Common myeloid progenitor, CD34-positive (primary cell): ENCODE measurements at regions not wholly inside any gene's neighbourhood (a gene's known extent, or its start where the extent isn't known, plus 50 kb on each side); places are given as distances from the start of the nearest gene placed in this dataset.

Source experiments
- CTCF ChIA-PET: fragments of 350-600 bp; sonication (Branson Sonifier 250); formaldehyde crosslinking; loops from one replicate; lab custom pipeline; 2021; ENCODE audit warnings: antibody characterized with exemption; lab: Charles Lee
- POLR2A ChIA-PET: fragments of 350-600 bp; sonication (Branson Sonifier 250); formaldehyde crosslinking; loops from one replicate; lab custom pipeline; 2021; ENCODE audit warnings: antibody characterized with exemption; lab: Charles Lee
- DNase-seq, 3 donors: peaks; one replicate each; pipeline versions ENCODE4 v3.0.0 to v3.0.0-alpha.2; 2013
- H3K27ac ChIP-seq, 2 experiments: 1 replicate in 1 of 2; 2 replicates in 1 of 2; pipeline ENCODE4 v1.7.0; 2013; ENCODE audit warnings: inconsistent platforms in 2 of 2, low read length in 2 of 2, mild to moderate bottlenecking in 2 of 2, low read depth in 1 of 2, moderate library complexity in 1 of 2; ENCODE audit not compliant: severe bottlenecking in 2 of 2, insufficient read depth in 1 of 2, poor library complexity in 1 of 2
- H3K27me3 ChIP-seq, 5 experiments: replicated peaks in 2 of 5; 1 replicate in 3 of 5; 2 replicates in 2 of 5; pipeline versions ENCODE4 v1.6.1 to v1.7.0; 2013; ENCODE audit warnings: low read length in 4 of 5, mild to moderate bottlenecking in 2 of 5, moderate library complexity in 2 of 5, inconsistent platforms in 1 of 5; ENCODE audit not compliant: insufficient read depth in 5 of 5, control insufficient read depth in 4 of 5
- H3K36me3 ChIP-seq, 4 experiments: 1 replicate in 2 of 4; 2 replicates in 2 of 4; pipeline versions ENCODE4 v1.6.1 to v1.7.0; 2013; ENCODE audit warnings: low read length in 3 of 4, control low read depth in 1 of 4, mild to moderate bottlenecking in 1 of 4; ENCODE audit not compliant: control insufficient read depth in 4 of 4, insufficient read depth in 4 of 4
- H3K4me1 ChIP-seq, 4 experiments: 1 replicate in 3 of 4; 2 replicates in 1 of 4; pipeline versions ENCODE4 v1.6.1 to v1.7.1; 2013; ENCODE audit warnings: low read length in 3 of 4, mild to moderate bottlenecking in 3 of 4, control low read depth in 1 of 4, inconsistent platforms in 1 of 4, moderate library complexity in 1 of 4; ENCODE audit not compliant: control insufficient read depth in 4 of 4, insufficient read depth in 4 of 4; ENCODE audit errors: control extremely low read depth in 1 of 4
- H3K4me3 ChIP-seq, 7 experiments: 1 replicate in 4 of 7; 2 replicates in 3 of 7; pipeline versions ENCODE4 v1.5.1 to v1.7.0; 2013; ENCODE audit warnings: mild to moderate bottlenecking in 7 of 7, low read length in 6 of 7, moderate library complexity in 6 of 7, inconsistent platforms in 2 of 7, low read depth in 2 of 7, control low read depth in 1 of 7; ENCODE audit not compliant: insufficient read depth in 4 of 7, control insufficient read depth in 1 of 7; ENCODE audit errors: extremely low read depth in 1 of 7
- H3K9me3 ChIP-seq, 5 experiments: 1 replicate in 4 of 5; 2 replicates in 1 of 5; pipeline versions ENCODE4 v1.6.1 to v1.7.1; 2013; ENCODE audit warnings: low read length in 4 of 5, mild to moderate bottlenecking in 2 of 5, inconsistent platforms in 1 of 5, low read depth in 1 of 5, moderate library complexity in 1 of 5; ENCODE audit not compliant: control insufficient read depth in 4 of 5, insufficient read depth in 2 of 5; ENCODE audit errors: control extremely low read depth in 1 of 5
- WGBS: methylation state at CpG from one replicate; pipeline ENCODE4 v1.1.5; 2013; ENCODE audit not compliant: insufficient coverage; 5-methylcytosine and 5-hydroxymethylcytosine counted together

- 88% methylated on average over 1 of the region's 1 CpG for WGBS
- ChIA-PET POLR2A (no interaction called here), CTCF (no interaction called here)
- Histone ChIP-seq H3K9me3 (peaks cover 0 to 29% (median 6%) of the 10 kb centered on the region in 5 experiments), H3K4me1 (no peaks in the 10 kb centered on the region), H3K27ac (no peak overlapping the region), H3K36me3 (no peaks in the 10 kb centered on the region), H3K4me3 (no peak overlapping the region), H3K27me3 (peaks cover 0 to 3% (median 0%) of the 10 kb centered on the region in 5 experiments)
- no peak for DNase-seq
Observed at GRCh38 chr5:34548086-34548403, 108.1 kb upstream of the RAI14 start.

GRCh38 chr5:34550247-34550646 lies 105.9 kb upstream of the RAI14 start:
- H3K36me3 ChIP-seq: no peaks in the 10 kb centered on the region
- ChIA-PET POLR2A (no interaction called here), CTCF (interaction anchor here (0.5 to 0.6 kb wide), 2 partner anchors 268 to 1541 kb away, joined by 3 read pairs; no protein-coding TSS in a partner anchor)
- H3K4me1 ChIP-seq: no peaks in the 10 kb centered on the region
- peaks cover 0 to 16% (median 4%) of the 10 kb centered on the region in 5 experiments for H3K9me3 ChIP-seq
- WGBS: 83% methylated on average over 1 of the region's 2 CpGs
- peaks cover 0 to 5% (median under 1%) of the 10 kb centered on the region in 5 experiments for H3K27me3 ChIP-seq
- H3K4me3 ChIP-seq: no peak overlapping the region
- no peak overlapping the region for H3K27ac ChIP-seq
- no peak for DNase-seq

- DNase-seq: no peak
- CTCF ChIA-PET: no interaction called here
- Histone ChIP-seq H3K9me3 (peaks cover 0 to 10% (median 4%) of the 10 kb centered on the region in 5 experiments), H3K27ac (no peak overlapping the region), H3K27me3 (peaks cover 0 to 5% (median 1%) of the 10 kb centered on the region in 5 experiments), H3K36me3 (no peaks in the 10 kb centered on the region), H3K4me3 (no peak overlapping the region), H3K4me1 (no peaks in the 10 kb centered on the region)
- WGBS: 71% methylated on average over 1 of the region's 3 CpGs
- POLR2A ChIA-PET: no interaction called here
Observed at GRCh38 chr5:34550964-34551363, 105.2 kb upstream of the RAI14 start.

- H3K27me3 ChIP-seq: peaks cover 0 to 5% (median 1%) of the 10 kb centered on the region in 5 experiments
- H3K27ac ChIP-seq: no peak overlapping the region
- H3K4me3 ChIP-seq: no peak overlapping the region
- ChIA-PET POLR2A (no interaction called here), CTCF (interaction anchor here (1.0 kb wide), 1 partner anchor 14 kb away, joined by 3 read pairs; no protein-coding TSS in a partner anchor)
- 90% methylated on average over 2 of the region's 4 CpGs for WGBS
- peaks cover 0 to 8% (median 4%) of the 10 kb centered on the region in 5 experiments for H3K9me3 ChIP-seq
- H3K4me1 ChIP-seq: no peaks in the 10 kb centered on the region
- DNase-seq: no peak
- H3K36me3 ChIP-seq: no peaks in the 10 kb centered on the region
Observed at GRCh38 chr5:34551911-34552433, 104.2 kb upstream of the RAI14 start.

- Histone ChIP-seq H3K9me3 (peaks cover 0 to under 1% (median 0%) of the 10 kb centered on the region in 5 experiments), H3K4me1 (no peaks in the 10 kb centered on the region), H3K27ac (no peak overlapping the region), H3K4me3 (no peak overlapping the region), H3K27me3 (peaks cover 0 to 5% (median 2%) of the 10 kb centered on the region in 5 experiments), H3K36me3 (no peaks in the 10 kb centered on the region)
- no peak for DNase-seq
- CTCF ChIA-PET: interaction anchor here (1.0 kb wide), 1 partner anchor 13 kb away, joined by 3 read pairs; no protein-coding TSS in a partner anchor
- POLR2A ChIA-PET: no interaction called here
- 94% methylated on average over 3 of the region's 3 CpGs for WGBS
Observed at GRCh38 chr5:34552686-34553085, 103.4 kb upstream of the RAI14 start.

GRCh38 chr5:34553581-34553980 lies 102.5 kb upstream of the RAI14 start:
- H3K9me3 ChIP-seq: no peaks in the 10 kb centered on the region
- WGBS: 94% methylated on average over 2 of the region's 3 CpGs
- CTCF ChIA-PET: no interaction called here
- H3K4me3 ChIP-seq: no peak overlapping the region
- H3K4me1 ChIP-seq: no peaks in the 10 kb centered on the region
- H3K27ac ChIP-seq: no peak overlapping the region
- peaks cover 0 to 7% (median 2%) of the 10 kb centered on the region in 5 experiments for H3K27me3 ChIP-seq
- POLR2A ChIA-PET: no interaction called here
- H3K36me3 ChIP-seq: no peaks in the 10 kb centered on the region
- DNase-seq: no peak

- no peaks in the 10 kb centered on the region for H3K36me3 ChIP-seq
- H3K9me3 ChIP-seq: no peaks in the 10 kb centered on the region
- 88% methylated on average over 4 of the region's 5 CpGs for WGBS
- no peak overlapping the region for H3K4me3 ChIP-seq
- no peaks in the 10 kb centered on the region for H3K4me1 ChIP-seq
- no peak for DNase-seq
- no peak overlapping the region for H3K27ac ChIP-seq
- CTCF ChIA-PET: no interaction called here
- H3K27me3 ChIP-seq: peaks cover 0 to 7% (median 2%) of the 10 kb centered on the region in 5 experiments
- POLR2A ChIA-PET: no interaction called here
Observed at GRCh38 chr5:34554641-34555040, 101.5 kb upstream of the RAI14 start.
